ENCODE measurements at regions not wholly inside any gene's neighbourhood (a gene's known extent, or its start where the extent isn't known, plus 50 kb on each side); places are given as distances from the start of the nearest gene placed in this dataset.

DNA sequence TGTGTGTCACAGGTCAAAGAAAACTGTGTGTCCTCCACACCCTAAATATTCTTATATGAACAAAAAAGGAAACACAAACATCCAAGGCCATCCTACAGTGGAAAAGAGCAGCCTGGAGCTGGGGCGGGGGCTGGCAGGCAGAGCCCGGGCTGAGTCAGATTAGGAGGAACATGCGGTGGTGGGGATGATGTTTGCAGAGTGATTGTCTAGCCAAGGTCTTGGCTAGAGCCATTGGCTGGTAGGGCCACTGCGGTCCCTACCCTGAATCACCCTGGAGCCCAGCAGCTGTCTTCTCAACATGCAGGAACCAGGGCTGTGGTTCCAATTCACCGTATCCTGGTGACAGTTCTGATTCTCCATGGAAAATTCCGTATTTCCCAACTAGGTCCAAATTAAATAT lies 439.5 kb downstream of the FGF9 start:
- Histone ChIP-seq H3K27me3 (ENCODE audit: low read length) (no peaks in the 10 kb centered on the region; the same call in 1 of the 2 replicates), H3F3A (ENCODE audit: low read length, unreplicated experiment) (no peaks in the 10 kb centered on the region), H3K9me3 (ENCODE audit: low read length) (no peaks in the 10 kb centered on the region), H4K20me1 (ENCODE audit: low read length) (no peaks in the 10 kb centered on the region), H3K4me2 (ENCODE audit: low read length) (no peak overlapping the region), H3K4me1 (ENCODE audit: insufficient read depth, low read length) (peaks cover 12% of the 10 kb centered on the region), H3K4me3 (ENCODE audit: low read length) (no peak overlapping the region), H3K9me2 (replicated peaks; ENCODE audit: low read length) (no peaks in the 10 kb centered on the region), H2AFZ (ENCODE audit: low read length) (no peak overlapping the region), H3K27ac (ENCODE audit: low read length) (no peak overlapping the region), H3K79me2 (ENCODE audit: low read length) (no peaks in the 10 kb centered on the region), H3K36me3 (ENCODE audit: low read depth, low read length) (no peaks in the 10 kb centered on the region), H3K9ac (ENCODE audit: low read length) (no peak overlapping the region)
- POLR2A ChIA-PET (ENCODE audit: unreplicated experiment) = interaction anchor here (0.6 kb wide), 1 partner anchor 155 kb away, joined by 3 read pairs; no protein-coding TSS in a partner anchor
- no TSS peak for BruUV-seq (replicated peaks)
- peak; percentile 38 for DNase-seq
- peak; percentile 64 for ATAC-seq
- intact Hi-C loops (cut with micrococcal nuclease) = no loop called here
- TF ChIP-seq EZH2phosphoT487 (IDR thresholded peaks at IDR 0.05; ENCODE audit: borderline replicate concordance, low read length) (no peak), EZH2 (IDR thresholded peaks at IDR 0.05; ENCODE audit: low read length, unreplicated experiment) (no peak)
- TF ChIP-seq, protein P1, sequence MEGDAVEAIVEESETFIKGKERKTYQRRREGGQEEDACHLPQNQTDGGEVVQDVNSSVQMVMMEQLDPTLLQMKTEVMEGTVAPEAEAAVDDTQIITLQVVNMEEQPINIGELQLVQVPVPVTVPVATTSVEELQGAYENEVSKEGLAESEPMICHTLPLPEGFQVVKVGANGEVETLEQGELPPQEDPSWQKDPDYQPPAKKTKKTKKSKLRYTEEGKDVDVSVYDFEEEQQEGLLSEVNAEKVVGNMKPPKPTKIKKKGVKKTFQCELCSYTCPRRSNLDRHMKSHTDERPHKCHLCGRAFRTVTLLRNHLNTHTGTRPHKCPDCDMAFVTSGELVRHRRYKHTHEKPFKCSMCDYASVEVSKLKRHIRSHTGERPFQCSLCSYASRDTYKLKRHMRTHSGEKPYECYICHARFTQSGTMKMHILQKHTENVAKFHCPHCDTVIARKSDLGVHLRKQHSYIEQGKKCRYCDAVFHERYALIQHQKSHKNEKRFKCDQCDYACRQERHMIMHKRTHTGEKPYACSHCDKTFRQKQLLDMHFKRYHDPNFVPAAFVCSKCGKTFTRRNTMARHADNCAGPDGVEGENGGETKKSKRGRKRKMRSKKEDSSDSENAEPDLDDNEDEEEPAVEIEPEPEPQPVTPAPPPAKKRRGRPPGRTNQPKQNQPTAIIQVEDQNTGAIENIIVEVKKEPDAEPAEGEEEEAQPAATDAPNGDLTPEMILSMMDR (conservative IDR thresholded peaks at IDR 0.05; ENCODE audit: low read depth, low read length) = no peak
- CTCF ChIA-PET = no interaction called here

DNA sequence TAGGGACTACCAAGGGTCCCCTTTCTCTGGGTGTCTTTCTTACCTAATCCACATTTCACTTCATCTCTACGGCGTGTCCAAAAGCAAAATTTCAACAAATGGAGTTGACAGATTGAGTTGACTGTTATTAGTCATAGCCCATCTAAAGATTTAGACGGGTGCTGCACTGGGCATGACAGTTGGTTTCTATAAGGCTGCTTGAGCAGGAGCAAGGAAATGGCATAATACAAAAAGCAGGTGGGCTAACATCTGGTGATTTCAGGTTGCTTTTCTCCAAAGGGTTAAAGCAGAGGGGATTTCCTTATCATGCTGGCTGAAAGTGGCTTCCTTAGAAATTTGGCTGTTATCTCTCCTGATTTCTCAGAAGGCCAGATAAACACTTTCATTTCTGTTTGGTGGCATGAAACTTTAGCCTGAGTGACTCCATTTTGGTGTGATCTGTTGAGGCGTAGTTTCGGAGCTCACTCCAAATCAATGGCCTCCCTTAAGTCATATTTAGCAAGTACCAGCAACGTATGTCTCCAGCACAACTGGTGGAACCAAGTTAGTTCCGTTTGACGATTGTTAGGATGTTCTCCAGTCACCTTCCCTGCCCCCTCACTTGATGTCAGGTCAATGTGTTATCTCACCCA lies 440.4 kb downstream of the FGF9 start:
- Histone ChIP-seq H3K9me2 (replicated peaks; ENCODE audit: low read length) (no peaks in the 10 kb centered on the region), H2AFZ (ENCODE audit: low read length) (no peak overlapping the region), H3K9me3 (ENCODE audit: low read length) (no peaks in the 10 kb centered on the region), H3K9ac (ENCODE audit: low read length) (no peak overlapping the region), H3K36me3 (ENCODE audit: low read depth, low read length) (no peaks in the 10 kb centered on the region), H3K4me2 (ENCODE audit: low read length) (no peak overlapping the region), H3K79me2 (ENCODE audit: low read length) (no peaks in the 10 kb centered on the region), H4K20me1 (ENCODE audit: low read length) (no peaks in the 10 kb centered on the region), H3K27me3 (ENCODE audit: low read length) (no peaks in the 10 kb centered on the region; the same call in 1 of the 2 replicates), H3F3A (ENCODE audit: low read length, unreplicated experiment) (no peaks in the 10 kb centered on the region), H3K4me3 (ENCODE audit: low read length) (no peak overlapping the region), H3K4me1 (ENCODE audit: insufficient read depth, low read length) (peaks cover 12% of the 10 kb centered on the region), H3K27ac (ENCODE audit: low read length) (no peak overlapping the region)
- ChIA-PET POLR2A (ENCODE audit: unreplicated experiment) (no interaction called here), CTCF (no interaction called here)
- no peak for ATAC-seq
- no TSS peak for BruUV-seq (replicated peaks)
- TF ChIP-seq EZH2 (IDR thresholded peaks at IDR 0.05; ENCODE audit: low read length, unreplicated experiment) = no peak
- no peak for TF ChIP-seq EZH2phosphoT487 (IDR thresholded peaks at IDR 0.05; ENCODE audit: borderline replicate concordance, low read length)
- TF ChIP-seq, protein P1 (conservative IDR thresholded peaks at IDR 0.05; ENCODE audit: low read depth, low read length) = no peak
- no peak for DNase-seq
- intact Hi-C loops (cut with micrococcal nuclease) = no loop called here

- DNase-seq (no peak), ATAC-seq (no peak)
- Histone ChIP-seq H3K4me2 (ENCODE audit: low read length) (no peak overlapping the region), H3F3A (ENCODE audit: low read length, unreplicated experiment) (no peaks in the 10 kb centered on the region), H3K9me2 (replicated peaks; ENCODE audit: low read length) (no peaks in the 10 kb centered on the region), H4K20me1 (ENCODE audit: low read length) (no peaks in the 10 kb centered on the region), H3K9me3 (ENCODE audit: low read length) (no peaks in the 10 kb centered on the region), H3K36me3 (ENCODE audit: low read depth, low read length) (no peaks in the 10 kb centered on the region), H3K4me3 (ENCODE audit: low read length) (no peak overlapping the region), H2AFZ (ENCODE audit: low read length) (no peak overlapping the region), H3K9ac (ENCODE audit: low read length) (no peak overlapping the region), H3K79me2 (ENCODE audit: low read length) (no peaks in the 10 kb centered on the region), H3K27ac (ENCODE audit: low read length) (no peak overlapping the region), H3K4me1 (ENCODE audit: insufficient read depth, low read length) (peaks cover 11% of the 10 kb centered on the region), H3K27me3 (ENCODE audit: low read length) (no peaks in the 10 kb centered on the region; the same call in 1 of the 2 replicates)
- CTCF ChIA-PET = no interaction called here
- intact Hi-C loops (cut with micrococcal nuclease) = no loop called here
- no peak for TF ChIP-seq EZH2 (IDR thresholded peaks at IDR 0.05; ENCODE audit: low read length, unreplicated experiment)
- TF ChIP-seq, protein P1 (conservative IDR thresholded peaks at IDR 0.05; ENCODE audit: low read depth, low read length) = no peak
- no peak for TF ChIP-seq EZH2phosphoT487 (IDR thresholded peaks at IDR 0.05; ENCODE audit: borderline replicate concordance, low read length)
- BruUV-seq (replicated peaks) = no TSS peak
- POLR2A ChIA-PET (ENCODE audit: unreplicated experiment) = no interaction called here
These were observed 441.1 kb downstream of the FGF9 start for GRCh38 chr13:22111961-22112360.
